Caco-2 (cell line): ENCODE measurements at regions not wholly inside any gene's neighbourhood (a gene's known extent, or its start where the extent isn't known, plus 50 kb on each side); places are given as distances from the start of the nearest gene placed in this dataset.
"Not testable (repeated sequence)": the region's sequence is repeated elsewhere in the genome, so short reads cannot be mapped to it uniquely, and the experiment has no call there.

ENCODE experiments used
- BruUV-seq: library from RNA; stranded (reverse); fragments of 400-500 nt; replicated peaks from 2 replicates; lab custom pipeline; 2021; lab: Mats Ljungman, UMichigan
- CTCF ChIA-PET: fragments of 300-600 bp; sonication (Branson Sonifier 250); formaldehyde crosslinking; loops from one replicate; lab custom pipeline; 2022; ENCODE audit warnings: antibody characterized with exemption; lab: Charles Lee
- POLR2A ChIA-PET: fragments of 300-600 bp; sonication (Branson Sonifier 250); formaldehyde crosslinking; loops from one replicate; lab custom pipeline; 2022; ENCODE audit warnings: antibody characterized with exemption; lab: Charles Lee
- DNase-seq, 2 experiments: peaks; one replicate each; pipeline versions ENCODE4 v3.0.0 to v3.0.0-alpha.2; 2020 to 2022
- H3K27me3 ChIP-seq: replicated peaks from 2 replicates; pipeline ENCODE4 v1.6.0; 2011; ENCODE audit warnings: low read length; ENCODE audit not compliant: control insufficient read depth, insufficient read depth
- H3K36me3 ChIP-seq: 2 replicates; pipeline ENCODE4 v1.5.1; 2011; ENCODE audit warnings: low read length; ENCODE audit not compliant: control insufficient read depth, insufficient read depth
- H3K4me1 ChIP-seq: fragments of 250-450 bp; sonication (Bioruptor Pico); 2 replicates; pipeline ENCODE4 v1.5.1; 2020; ENCODE audit warnings: mild to moderate bottlenecking
- H3K4me3 ChIP-seq: 2 replicates; pipeline ENCODE4 v1.5.1; 2011; ENCODE audit warnings: low read depth, mild to moderate bottlenecking, control low read depth, low read length
- H3K9me3 ChIP-seq: fragments of 250-450 bp; sonication (Bioruptor Pico); 2 replicates; pipeline ENCODE4 v1.5.1; 2020; ENCODE audit warnings: mild to moderate bottlenecking, moderate library complexity
- H3K27ac Mint-ChIP-seq: one replicate; pipeline ENCODE4 v1.8.0; 2022; ENCODE audit warnings: mixed read lengths; ENCODE audit not compliant: unreplicated experiment
- H3K27me3 Mint-ChIP-seq: one replicate; pipeline ENCODE4 v1.8.0; 2022; ENCODE audit warnings: mixed read lengths; ENCODE audit not compliant: insufficient read depth, unreplicated experiment
- H3K36me3 Mint-ChIP-seq: one replicate; pipeline ENCODE4 v1.8.0; 2022; ENCODE audit warnings: mild to moderate bottlenecking, mixed read lengths; ENCODE audit not compliant: insufficient read depth, unreplicated experiment
- H3K4me1 Mint-ChIP-seq: one replicate; pipeline ENCODE4 v1.8.0; 2022; ENCODE audit warnings: low read depth, mixed read lengths; ENCODE audit not compliant: unreplicated experiment
- H3K4me3 Mint-ChIP-seq: one replicate; pipeline ENCODE4 v1.8.0; 2022; ENCODE audit warnings: mild to moderate bottlenecking, moderate library complexity, mixed read lengths; ENCODE audit not compliant: unreplicated experiment
- H3K9me3 Mint-ChIP-seq: one replicate; pipeline ENCODE4 v1.8.0; 2022; ENCODE audit warnings: mixed read lengths; ENCODE audit not compliant: unreplicated experiment
- CTCF ChIP-seq, 2 experiments: fragments of 200-600 bp in 1 of 2; IDR thresholded peaks; 1 replicate in 1 of 2; 2 replicates in 1 of 2; pipeline versions ENCODE4 v1.5.1 to v1.8.0; 2011 to 2022; ENCODE audit warnings: antibody characterized with exemption in 1 of 2, control low read depth in 1 of 2, inconsistent platforms in 1 of 2, low read depth in 1 of 2, low read length in 1 of 2, mild to moderate bottlenecking in 1 of 2, moderate library complexity in 1 of 2; ENCODE audit not compliant: insufficient read depth in 1 of 2, severe bottlenecking in 1 of 2, unreplicated experiment in 1 of 2
- intact Hi-C: fragments of 100-400 bp; cut with micrococcal nuclease; formaldehyde crosslinking; loops from one replicate; pipeline ENCODE4 v1.10.0; 2022; ENCODE audit not compliant: unreplicated experiment

DNA sequence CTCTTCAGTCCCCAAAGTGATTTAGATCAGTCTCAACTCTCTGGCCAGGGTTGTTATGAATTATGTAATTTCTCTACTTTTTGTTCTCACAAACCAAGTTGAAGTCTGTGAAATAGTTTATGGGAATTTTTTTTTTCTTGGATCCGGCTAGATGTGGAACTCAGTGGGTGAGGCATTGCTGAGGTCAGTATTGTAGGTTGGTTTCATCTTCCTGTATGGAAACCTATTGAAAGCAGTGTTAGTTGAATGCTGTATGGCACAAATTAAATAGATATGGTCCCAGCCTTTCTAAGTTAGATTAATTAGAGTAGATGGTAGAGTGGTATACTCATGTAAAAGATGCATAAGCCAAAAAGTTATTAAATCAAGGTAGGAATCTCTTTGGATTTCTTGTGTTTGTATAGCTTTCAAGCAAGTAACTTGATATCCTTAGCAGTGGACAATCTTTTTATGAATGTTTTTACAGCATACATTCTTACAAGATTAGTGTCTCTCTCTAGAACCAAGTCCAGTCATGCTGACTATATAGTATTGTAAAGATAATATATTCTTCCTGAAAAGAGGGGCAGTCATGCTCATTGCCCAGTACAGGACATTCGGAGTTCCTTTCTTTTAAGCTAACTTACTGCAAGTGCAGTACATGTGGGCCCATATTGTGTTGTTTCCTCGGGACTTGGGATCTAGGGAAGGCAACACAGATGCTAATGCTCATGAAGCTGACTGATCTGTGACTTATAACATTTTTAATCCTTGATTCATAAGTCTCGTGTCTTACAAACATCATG, 2541.1 kb downstream of the PCDH9 start:
- no peaks in the 10 kb centered on the region for H3K4me1 ChIP-seq
- H3K9me3 Mint-ChIP-seq: peaks cover 33% of the 10 kb centered on the region
- no TSS peak for BruUV-seq
- no peaks in the 10 kb centered on the region for H3K36me3 ChIP-seq
- peaks cover 6% of the 10 kb centered on the region for H3K36me3 Mint-ChIP-seq
- ChIA-PET POLR2A (no interaction called here), CTCF (no interaction called here)
- no peak overlapping the region for H3K4me3 Mint-ChIP-seq
- DNase-seq: no peak
- H3K4me1 Mint-ChIP-seq: peaks cover 6% of the 10 kb centered on the region
- H3K27me3 ChIP-seq: no peaks in the 10 kb centered on the region
- no peak for TF ChIP-seq CTCF (IDR thresholded peaks at IDR 0.05; ENCODE audit: insufficient read depth in 1 of 2, low read depth in 1 of 2, low read length in 1 of 2, severe bottlenecking in 1 of 2, unreplicated experiment in 1 of 2)
- intact Hi-C loops: no loop called here
- H3K27me3 Mint-ChIP-seq: no peaks in the 10 kb centered on the region
- no peak overlapping the region for H3K4me3 ChIP-seq
- peaks cover 5% of the 10 kb centered on the region; the same call in 1 of the 2 replicates for H3K9me3 ChIP-seq
- no peak overlapping the region for H3K27ac Mint-ChIP-seq

- H3K4me1 Mint-ChIP-seq, H3K36me3 Mint-ChIP-seq, H3K4me1 ChIP-seq, H3K4me3 ChIP-seq, POLR2A ChIA-PET, H3K4me3 Mint-ChIP-seq, H3K27me3 ChIP-seq, H3K9me3 ChIP-seq, H3K36me3 ChIP-seq, CTCF ChIA-PET, H3K27me3 Mint-ChIP-seq, intact Hi-C loops, BruUV-seq, H3K27ac Mint-ChIP-seq, DNase-seq: not testable (repeated sequence)
- H3K9me3 Mint-ChIP-seq: peaks cover 40% of the 10 kb centered on the region
These were observed 2543.6 kb downstream of the PCDH9 start for GRCh38 chr13:64686536-64686935.

GRCh38 chr13:64684685-64685431, 2545.3 kb downstream of the PCDH9 start:
- TF ChIP-seq CTCF (IDR thresholded peaks at IDR 0.05; ENCODE audit: insufficient read depth in 1 of 2, low read depth in 1 of 2, low read length in 1 of 2, severe bottlenecking in 1 of 2, unreplicated experiment in 1 of 2): no peak
- no peaks in the 10 kb centered on the region for H3K27me3 ChIP-seq
- Mint-ChIP-seq H3K27ac (no peak overlapping the region), H3K9me3 (peaks cover 40% of the 10 kb centered on the region), H3K36me3 (no peaks in the 10 kb centered on the region), H3K27me3 (no peaks in the 10 kb centered on the region), H3K4me3 (no peak overlapping the region), H3K4me1 (peaks cover 6% of the 10 kb centered on the region)
- no peaks in the 10 kb centered on the region for H3K4me1 ChIP-seq
- H3K9me3 ChIP-seq: no peaks in the 10 kb centered on the region; the same call in 1 of the 2 replicates
- no peaks in the 10 kb centered on the region for H3K36me3 ChIP-seq
- no peak overlapping the region for H3K4me3 ChIP-seq
- CTCF ChIA-PET: no interaction called here
- intact Hi-C loops: no loop called here
- BruUV-seq: no TSS peak
- POLR2A ChIA-PET: no interaction called here
- no peak for DNase-seq
